ENCODE measurements at regions not wholly inside any gene's neighbourhood (a gene's known extent, or its start where the extent isn't known, plus 50 kb on each side); places are given as distances from the start of the nearest gene placed in this dataset.

- no peak for DNase-seq
- H3K4me3 Mint-ChIP-seq = peak overlapping the region; percentile 93 to 100 (median 98)
- ATAC-seq = no peak
- H3K4me1 Mint-ChIP-seq = peaks cover 4 to 19% (median 15%) of the 10 kb centered on the region in 4 donors
- POLR2A ChIA-PET = interaction anchor here (1.4 to 2.7 kb wide), 4 partner anchors 27 to 866 kb away, joined by 4 to 29 read pairs (median 12); no protein-coding TSS in a partner anchor
- H3K36me3 Mint-ChIP-seq = peaks cover 0 to 4% (median 3%) of the 10 kb centered on the region in 3 donors
- peak overlapping the region; percentile 95 to 99 (median 98) for H3K27ac Mint-ChIP-seq
- peaks cover 0 to 31% (median 4%) of the 10 kb centered on the region in 9 donors for H3K9me3 Mint-ChIP-seq
- H3K27me3 Mint-ChIP-seq = peaks cover 0 to 3% (median 0%) of the 10 kb centered on the region in 5 donors
Measured at GRCh38 chr7:63927261-63927660, 71.4 kb upstream of the ZNF722 start.

- POLR2A ChIA-PET = no interaction called here
- Mint-ChIP-seq H3K36me3 (peaks cover 0 to 10% (median 2%) of the 10 kb centered on the region in 3 donors), H3K4me3 (no peak overlapping the region), H3K9me3 (peaks cover 0 to 29% (median 7%) of the 10 kb centered on the region in 9 donors), H3K27me3 (peaks cover 0 to 6% (median 3%) of the 10 kb centered on the region in 5 donors), H3K27ac (no peak overlapping the region), H3K4me1 (peaks cover 0 to 7% (median 2%) of the 10 kb centered on the region in 4 donors)
- ATAC-seq (no peak), DNase-seq (no peak)
Measured at GRCh38 chr7:63931057-63931600, 67.5 kb upstream of the ZNF722 start.

GRCh38 chr7:63931985-63932577, 66.6 kb upstream of the ZNF722 start:
- Mint-ChIP-seq H3K4me1 (no peaks in the 10 kb centered on the region), H3K36me3 (peaks cover 0 to 10% (median 2%) of the 10 kb centered on the region in 3 donors), H3K9me3 (peaks cover 0 to 38% (median 9%) of the 10 kb centered on the region in 9 donors), H3K27me3 (peaks cover 0 to 6% (median 3%) of the 10 kb centered on the region in 5 donors), H3K27ac (no peak overlapping the region), H3K4me3 (no peak overlapping the region)
- POLR2A ChIA-PET = no interaction called here
- DNase-seq (no peak), ATAC-seq (no peak)

All from naive thymus-derived CD8-positive, alpha-beta T cell (primary cell).